Chondrocyte (in vitro differentiated cells): ENCODE measurements at regions not wholly inside any gene's neighbourhood (a gene's known extent, or its start where the extent isn't known, plus 50 kb on each side); places are given as distances from the start of the nearest gene placed in this dataset.

ENCODE experiments used
- DNase-seq: peaks from one replicate; pipeline ENCODE4 v3.0.0; 2021; ENCODE audit warnings: mixed read lengths, low spot score
- H3K27ac Mint-ChIP-seq: one replicate; pipeline ENCODE4 v1.8.0; 2021; ENCODE audit warnings: mild to moderate bottlenecking, moderate library complexity, mixed read lengths; ENCODE audit not compliant: unreplicated experiment
- H3K27me3 Mint-ChIP-seq: 2 replicates; pipeline ENCODE4 v1.8.0; 2021; ENCODE audit warnings: low read depth, mixed read lengths
- H3K36me3 Mint-ChIP-seq: 2 replicates; pipeline ENCODE4 v1.8.0; 2021; ENCODE audit warnings: low read depth, mixed read lengths
- H3K4me1 Mint-ChIP-seq: 2 replicates; pipeline ENCODE4 v1.8.0; 2021; ENCODE audit warnings: low read depth, mild to moderate bottlenecking, mixed read lengths
- H3K4me3 Mint-ChIP-seq: one replicate; pipeline ENCODE4 v1.8.0; 2021; ENCODE audit warnings: mild to moderate bottlenecking, moderate library complexity, mixed read lengths; ENCODE audit not compliant: unreplicated experiment
- H3K9me3 Mint-ChIP-seq: 2 replicates; pipeline ENCODE4 v1.8.0; 2021; ENCODE audit warnings: low read depth, mixed read lengths
- TF ChIP-seq, protein P1 (sequence below): fragments of 200-600 bp; sonication (generic); IDR thresholded peaks from 2 replicates; pipeline ENCODE4 v1.5.0; 2021; ENCODE audit warnings: antibody characterized with exemption, mild to moderate bottlenecking, moderate library complexity

DNA sequence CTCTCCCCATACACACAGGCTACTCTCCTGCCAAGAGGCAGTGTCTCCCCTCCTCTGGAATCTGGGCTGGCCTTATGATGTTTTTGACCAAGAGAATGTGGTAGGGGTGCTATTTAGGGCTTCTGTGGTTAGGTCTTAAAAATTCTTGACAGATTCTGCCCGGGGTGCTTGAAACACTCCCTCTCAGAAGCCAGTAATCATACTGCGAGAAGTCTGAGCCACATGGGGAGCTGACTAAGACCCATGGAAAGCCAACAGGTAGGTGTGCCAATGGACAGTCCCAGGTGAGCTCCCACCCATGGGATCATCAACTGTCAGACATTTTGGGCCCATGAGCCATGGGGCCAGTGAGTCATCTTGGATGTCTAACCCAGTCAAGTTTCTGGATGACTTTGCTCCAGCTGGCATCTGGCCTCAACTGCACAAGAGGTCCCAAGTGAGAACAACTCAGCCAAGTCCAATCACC lies 315.7 kb downstream of the FBXW7 start:
- Mint-ChIP-seq H3K27ac (no peak overlapping the region), H3K27me3 (peaks cover 7% of the 10 kb centered on the region), H3K9me3 (peaks cover 13% of the 10 kb centered on the region), H3K4me1 (no peaks in the 10 kb centered on the region), H3K36me3 (peaks cover 2% of the 10 kb centered on the region), H3K4me3 (no peak overlapping the region)
- TF ChIP-seq, protein P1, sequence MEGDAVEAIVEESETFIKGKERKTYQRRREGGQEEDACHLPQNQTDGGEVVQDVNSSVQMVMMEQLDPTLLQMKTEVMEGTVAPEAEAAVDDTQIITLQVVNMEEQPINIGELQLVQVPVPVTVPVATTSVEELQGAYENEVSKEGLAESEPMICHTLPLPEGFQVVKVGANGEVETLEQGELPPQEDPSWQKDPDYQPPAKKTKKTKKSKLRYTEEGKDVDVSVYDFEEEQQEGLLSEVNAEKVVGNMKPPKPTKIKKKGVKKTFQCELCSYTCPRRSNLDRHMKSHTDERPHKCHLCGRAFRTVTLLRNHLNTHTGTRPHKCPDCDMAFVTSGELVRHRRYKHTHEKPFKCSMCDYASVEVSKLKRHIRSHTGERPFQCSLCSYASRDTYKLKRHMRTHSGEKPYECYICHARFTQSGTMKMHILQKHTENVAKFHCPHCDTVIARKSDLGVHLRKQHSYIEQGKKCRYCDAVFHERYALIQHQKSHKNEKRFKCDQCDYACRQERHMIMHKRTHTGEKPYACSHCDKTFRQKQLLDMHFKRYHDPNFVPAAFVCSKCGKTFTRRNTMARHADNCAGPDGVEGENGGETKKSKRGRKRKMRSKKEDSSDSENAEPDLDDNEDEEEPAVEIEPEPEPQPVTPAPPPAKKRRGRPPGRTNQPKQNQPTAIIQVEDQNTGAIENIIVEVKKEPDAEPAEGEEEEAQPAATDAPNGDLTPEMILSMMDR: no peak
- no peak for DNase-seq

DNA sequence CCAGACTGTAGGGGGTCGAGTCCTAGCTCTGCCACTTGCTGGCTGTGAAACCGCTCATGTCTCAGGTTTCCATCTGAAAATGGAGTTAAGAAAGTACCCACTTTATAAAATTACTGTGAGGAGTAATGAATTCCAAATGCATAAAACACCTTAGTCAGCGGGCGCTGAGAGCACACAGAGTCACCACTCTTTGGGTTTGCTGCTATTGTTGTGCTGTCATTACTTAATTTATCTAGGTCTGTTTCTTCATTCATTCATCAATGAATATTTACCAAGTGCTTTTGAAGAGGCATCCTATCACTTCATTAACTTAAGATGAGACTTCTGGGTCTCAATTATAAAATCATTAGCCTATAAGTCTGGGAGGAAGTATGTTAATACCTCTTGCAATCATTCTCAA lies 317.3 kb downstream of the FBXW7 start:
- DNase-seq: no peak
- H3K27me3 Mint-ChIP-seq: peaks cover 12% of the 10 kb centered on the region
- H3K4me3 Mint-ChIP-seq: no peak overlapping the region
- no peaks in the 10 kb centered on the region for H3K4me1 Mint-ChIP-seq
- H3K27ac Mint-ChIP-seq: no peak overlapping the region
- peaks cover 4% of the 10 kb centered on the region for H3K36me3 Mint-ChIP-seq
- peaks cover 26% of the 10 kb centered on the region for H3K9me3 Mint-ChIP-seq
- TF ChIP-seq, protein P1: no peak

DNA sequence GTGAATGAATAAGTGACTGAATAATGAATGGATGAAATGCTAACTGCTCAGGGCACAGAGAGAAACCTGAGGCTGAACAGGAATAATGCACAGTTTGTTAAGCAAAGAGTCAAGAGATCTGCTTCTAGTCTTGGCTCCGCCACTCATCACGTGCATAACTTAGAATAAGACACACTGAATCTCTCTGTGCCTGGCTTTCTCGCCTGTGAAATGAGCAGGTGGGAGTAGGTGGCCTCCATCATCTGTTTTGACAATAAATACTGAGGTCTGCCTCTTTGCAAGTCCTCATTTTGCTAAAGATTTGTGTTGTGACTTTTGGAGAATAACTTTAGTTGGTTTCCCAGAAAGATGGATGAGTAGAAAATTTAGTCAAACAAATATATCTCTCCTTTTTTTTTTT lies 318.0 kb downstream of the FBXW7 start:
- Mint-ChIP-seq H3K4me3 (no peak overlapping the region), H3K9me3 (peaks cover 22% of the 10 kb centered on the region), H3K36me3 (peaks cover 5% of the 10 kb centered on the region), H3K27me3 (peaks cover 16% of the 10 kb centered on the region), H3K27ac (no peak overlapping the region), H3K4me1 (no peaks in the 10 kb centered on the region)
- DNase-seq: no peak
- TF ChIP-seq, protein P1: no peak

DNA sequence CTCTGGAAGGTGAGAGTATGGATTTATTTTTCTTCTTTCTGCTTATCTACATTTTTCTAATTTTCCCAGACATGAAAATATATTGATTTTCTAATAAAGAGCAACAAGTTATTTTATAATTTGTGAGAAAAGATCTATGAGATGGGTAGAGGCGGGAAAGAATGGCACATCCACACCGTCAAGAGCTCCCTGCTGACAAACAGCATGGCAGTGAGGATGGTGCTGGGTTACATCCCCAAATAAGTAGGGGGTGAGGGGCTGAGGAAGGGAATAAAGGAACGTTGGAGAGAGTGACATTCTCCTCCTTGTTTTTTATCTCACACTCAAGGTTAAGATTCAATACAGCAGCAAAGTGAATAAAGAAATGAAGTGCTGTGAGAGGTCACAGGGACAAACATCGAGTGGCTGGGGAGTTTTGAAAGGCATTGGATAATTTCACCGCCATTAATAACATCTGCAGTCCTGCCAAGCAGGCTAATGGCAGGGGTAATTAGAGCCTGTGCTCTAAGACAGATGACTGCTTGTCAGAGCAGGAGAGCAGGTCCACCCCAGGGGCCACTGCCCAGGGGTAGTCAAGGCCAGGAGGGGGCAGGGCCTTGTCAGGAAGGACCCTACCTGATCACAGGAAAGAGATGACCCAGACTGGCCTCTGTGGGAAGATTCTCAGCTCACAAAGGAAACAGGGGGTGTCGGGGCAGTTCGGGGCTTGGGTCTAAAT lies 323.8 kb downstream of the FBXW7 start:
- H3K4me3 Mint-ChIP-seq: no peak overlapping the region
- no peak for DNase-seq
- TF ChIP-seq, protein P1: no peak
- peaks cover 27% of the 10 kb centered on the region for H3K27me3 Mint-ChIP-seq
- H3K36me3 Mint-ChIP-seq: peaks cover 5% of the 10 kb centered on the region
- H3K9me3 Mint-ChIP-seq: peaks cover 22% of the 10 kb centered on the region
- H3K4me1 Mint-ChIP-seq: peaks cover 10% of the 10 kb centered on the region
- H3K27ac Mint-ChIP-seq: no peak overlapping the region

DNA sequence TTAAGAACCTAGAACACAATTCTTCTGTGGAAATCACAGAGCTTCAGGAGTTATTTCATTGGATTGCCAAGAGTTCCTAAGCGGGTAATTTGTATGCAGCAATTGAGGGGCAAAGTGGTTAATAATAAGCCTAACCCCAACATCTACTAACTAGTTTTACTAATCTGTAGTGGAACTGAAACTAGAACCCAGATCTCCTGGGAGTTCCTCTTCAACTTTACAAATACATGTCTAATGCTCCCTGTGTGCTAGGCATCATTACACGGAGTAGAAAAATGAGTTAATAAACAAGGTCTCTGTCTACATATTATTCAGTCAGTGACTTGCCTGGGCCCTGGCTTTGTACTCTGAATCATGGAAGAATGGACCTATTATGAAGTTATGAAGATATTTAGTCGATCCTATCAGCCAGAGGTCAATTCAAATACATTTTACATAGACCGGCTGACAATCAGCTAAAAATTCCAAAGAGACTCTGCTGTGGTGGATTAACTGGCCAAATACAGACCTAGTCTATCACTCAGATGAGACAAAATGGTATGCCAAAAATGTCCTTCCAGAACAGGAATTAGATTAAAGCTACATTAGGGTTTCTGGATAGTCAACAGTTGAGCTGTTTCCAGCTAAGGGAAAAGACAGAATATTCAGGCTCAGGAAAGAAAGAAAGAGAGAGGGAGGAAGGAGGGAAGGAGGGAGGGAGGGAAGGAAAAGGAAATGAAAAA lies 326.0 kb downstream of the FBXW7 start:
- H3K27me3 Mint-ChIP-seq: peaks cover 29% of the 10 kb centered on the region
- TF ChIP-seq, protein P1: no peak
- H3K9me3 Mint-ChIP-seq: peaks cover 13% of the 10 kb centered on the region
- peaks cover 17% of the 10 kb centered on the region for H3K4me1 Mint-ChIP-seq
- H3K27ac Mint-ChIP-seq: no peak overlapping the region
- no peak for DNase-seq
- peaks cover 2% of the 10 kb centered on the region for H3K36me3 Mint-ChIP-seq
- no peak overlapping the region for H3K4me3 Mint-ChIP-seq
